Rectal smooth muscle tissue (tissue), 1 donor: ENCODE measurements at regions not wholly inside any gene's neighbourhood (a gene's known extent, or its start where the extent isn't known, plus 50 kb on each side); places are given as distances from the start of the nearest gene placed in this dataset.

Experiments
- H3K27ac ChIP-seq: one replicate; pipeline ENCODE4 v1.7.0; 2013; ENCODE audit warnings: low read depth, low read length, inconsistent platforms
- H3K27me3 ChIP-seq: one replicate; pipeline ENCODE4 v1.7.0; 2013; ENCODE audit warnings: low read length; ENCODE audit not compliant: control insufficient read depth, insufficient read depth
- H3K36me3 ChIP-seq: one replicate; pipeline ENCODE4 v1.7.0; 2013; ENCODE audit warnings: low read length; ENCODE audit not compliant: control insufficient read depth, insufficient read depth
- H3K4me1 ChIP-seq: one replicate; pipeline ENCODE4 v1.7.0; 2013; ENCODE audit warnings: low read length; ENCODE audit not compliant: control insufficient read depth, insufficient read depth
- H3K4me3 ChIP-seq: one replicate; pipeline ENCODE4 v1.7.0; 2013; ENCODE audit warnings: low read length
- H3K9ac ChIP-seq: one replicate; pipeline ENCODE4 v1.7.0; 2013; ENCODE audit warnings: low read length

DNA sequence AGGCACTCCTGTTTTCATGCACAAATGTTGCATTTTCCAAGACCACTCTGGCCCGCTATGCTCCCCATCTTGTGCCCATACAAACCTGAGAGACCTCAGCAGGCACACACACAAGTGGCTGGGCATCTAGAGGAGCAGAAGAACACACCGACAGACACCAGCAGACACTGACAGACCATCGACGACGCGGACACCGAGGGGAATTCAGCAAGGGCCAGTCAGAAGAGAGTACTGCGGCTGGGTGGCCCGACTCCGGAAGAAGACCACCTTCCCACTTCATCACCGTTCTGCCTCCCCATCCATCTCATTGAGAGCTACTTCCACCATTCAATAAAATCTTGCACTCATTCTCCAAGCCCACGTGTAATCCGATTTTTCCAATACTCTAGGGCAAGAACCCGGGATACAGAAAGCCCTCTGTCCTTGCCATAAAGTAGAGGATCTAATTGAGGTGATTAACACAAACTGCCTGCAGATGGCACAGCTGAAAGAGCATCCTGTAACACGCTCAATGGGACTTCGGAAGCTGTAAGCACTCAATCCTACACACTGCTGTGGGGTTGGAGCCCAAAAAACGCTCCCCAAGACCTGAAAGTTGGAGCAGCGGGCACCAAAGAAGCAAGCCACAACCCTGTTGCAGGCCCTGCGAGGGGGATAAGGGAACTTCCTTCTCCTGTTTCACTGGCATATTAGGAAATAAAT lies 780.9 kb downstream of the ARAP2 start:
- Histone ChIP-seq H3K27ac (no peak overlapping the region), H3K4me3 (no peak overlapping the region), H3K4me1 (no peaks in the 10 kb centered on the region), H3K9ac (no peak overlapping the region), H3K27me3 (no peaks in the 10 kb centered on the region), H3K36me3 (no peaks in the 10 kb centered on the region)

GRCh38 chr4:35464964-35465528 lies 779.3 kb downstream of the ARAP2 start:
- Histone ChIP-seq H3K36me3 (no peaks in the 10 kb centered on the region), H3K27ac (no peak overlapping the region), H3K9ac (no peak overlapping the region), H3K27me3 (no peaks in the 10 kb centered on the region), H3K4me1 (no peaks in the 10 kb centered on the region), H3K4me3 (no peak overlapping the region)

DNA sequence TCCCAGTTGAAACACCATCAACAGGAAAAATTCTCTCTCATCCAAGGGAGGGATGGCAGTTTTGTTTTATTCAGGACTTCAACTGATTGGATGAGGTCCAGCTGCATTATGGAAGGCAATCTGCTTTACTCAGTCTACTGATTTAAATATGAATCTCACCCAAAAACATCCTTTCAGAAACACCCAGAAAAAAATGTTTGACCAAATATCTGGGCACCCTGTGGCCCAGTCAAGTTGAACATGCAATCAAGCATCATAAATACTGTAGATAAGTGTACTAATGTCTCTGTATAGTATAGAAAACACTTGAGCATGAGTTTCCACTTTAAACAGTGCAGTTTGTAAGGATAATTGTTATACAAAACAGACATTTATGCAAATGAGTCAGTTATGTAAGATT lies 753.2 kb downstream of the ARAP2 start:
- Histone ChIP-seq H3K4me3 (no peak overlapping the region), H3K27ac (no peak overlapping the region), H3K27me3 (no peaks in the 10 kb centered on the region), H3K4me1 (no peaks in the 10 kb centered on the region), H3K9ac (no peak overlapping the region), H3K36me3 (no peaks in the 10 kb centered on the region)

DNA sequence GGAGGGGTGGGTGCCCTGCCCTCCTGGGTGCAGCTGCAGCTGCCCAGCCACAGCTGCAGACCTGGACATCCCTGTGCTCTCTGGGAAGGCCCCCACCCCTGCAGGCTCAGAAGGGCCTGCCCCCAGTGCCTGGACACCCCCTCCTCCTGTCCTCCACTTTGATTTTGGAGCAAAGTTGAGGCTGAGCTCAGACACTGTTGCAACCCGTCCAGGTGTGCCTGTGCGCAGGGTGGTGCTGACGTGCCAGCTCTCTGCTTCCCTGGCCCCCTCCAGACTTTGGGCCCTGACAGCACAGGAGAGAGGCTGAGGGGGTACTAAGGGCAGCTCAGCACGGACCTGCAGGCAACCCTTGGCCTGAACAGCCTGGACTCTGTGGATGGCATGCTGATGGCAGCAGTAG lies 750.3 kb downstream of the ARAP2 start:
- H3K27me3 ChIP-seq: no peaks in the 10 kb centered on the region
- H3K4me3 ChIP-seq: no peak overlapping the region
- H3K36me3 ChIP-seq: no peaks in the 10 kb centered on the region
- no peaks in the 10 kb centered on the region for H3K4me1 ChIP-seq
- no peak overlapping the region for H3K27ac ChIP-seq
- H3K9ac ChIP-seq: no peak overlapping the region

GRCh38 chr4:35494955-35495354 lies 749.4 kb downstream of the ARAP2 start:
- Histone ChIP-seq H3K36me3 (no peaks in the 10 kb centered on the region), H3K27ac (no peak overlapping the region), H3K27me3 (no peaks in the 10 kb centered on the region), H3K9ac (no peak overlapping the region), H3K4me3 (no peak overlapping the region), H3K4me1 (no peaks in the 10 kb centered on the region)

GRCh38 chr4:35500812-35501211 lies 743.5 kb downstream of the ARAP2 start:
- Histone ChIP-seq H3K9ac (no peak overlapping the region), H3K4me1 (no peaks in the 10 kb centered on the region), H3K27ac (no peak overlapping the region), H3K4me3 (no peak overlapping the region), H3K27me3 (no peaks in the 10 kb centered on the region), H3K36me3 (no peaks in the 10 kb centered on the region)

DNA sequence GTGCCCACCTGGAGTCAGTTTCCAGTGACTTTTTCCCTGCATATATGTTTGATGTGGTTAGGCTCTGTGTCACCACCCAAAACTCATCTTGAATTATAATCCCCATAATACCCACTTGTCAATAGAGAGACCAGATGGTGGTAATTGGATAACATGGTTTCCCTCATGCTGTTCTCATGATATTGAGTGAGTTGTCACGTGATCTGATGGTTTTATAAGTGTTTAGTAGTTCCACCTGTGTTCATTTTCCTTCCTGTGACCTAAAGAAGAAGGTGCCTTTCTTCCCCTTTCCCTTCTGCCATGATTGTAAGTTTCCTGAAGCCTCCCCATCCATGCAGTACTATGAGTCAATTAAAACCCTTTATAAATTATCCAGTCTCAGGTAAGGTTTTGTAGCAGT lies 740.9 kb downstream of the ARAP2 start:
- Histone ChIP-seq H3K4me3 (no peak overlapping the region), H3K27ac (no peak overlapping the region), H3K27me3 (no peaks in the 10 kb centered on the region), H3K36me3 (no peaks in the 10 kb centered on the region), H3K9ac (no peak overlapping the region), H3K4me1 (no peaks in the 10 kb centered on the region)

GRCh38 chr4:35506161-35506560 lies 738.2 kb downstream of the ARAP2 start:
- Histone ChIP-seq H3K27ac (no peak overlapping the region), H3K9ac (no peak overlapping the region), H3K36me3 (no peaks in the 10 kb centered on the region)

GRCh38 chr4:35511851-35512250 lies 732.5 kb downstream of the ARAP2 start:
- H3K4me3 ChIP-seq: no peak overlapping the region
- no peaks in the 10 kb centered on the region for H3K27me3 ChIP-seq
- no peak overlapping the region for H3K27ac ChIP-seq
- H3K9ac ChIP-seq: no peak overlapping the region
- H3K36me3 ChIP-seq: no peaks in the 10 kb centered on the region
- no peaks in the 10 kb centered on the region for H3K4me1 ChIP-seq

More at GRCh38 chr4:35506161-35506560, 738.2 kb downstream of the ARAP2 start:
- no peaks in the 10 kb centered on the region for H3K4me1 ChIP-seq
- H3K27me3 ChIP-seq: no peaks in the 10 kb centered on the region
- H3K4me3 ChIP-seq: no peak overlapping the region

GRCh38 chr4:35516102-35516501 lies 728.2 kb downstream of the ARAP2 start:
- no peaks in the 10 kb centered on the region for H3K36me3 ChIP-seq
- no peaks in the 10 kb centered on the region for H3K27me3 ChIP-seq

DNA sequence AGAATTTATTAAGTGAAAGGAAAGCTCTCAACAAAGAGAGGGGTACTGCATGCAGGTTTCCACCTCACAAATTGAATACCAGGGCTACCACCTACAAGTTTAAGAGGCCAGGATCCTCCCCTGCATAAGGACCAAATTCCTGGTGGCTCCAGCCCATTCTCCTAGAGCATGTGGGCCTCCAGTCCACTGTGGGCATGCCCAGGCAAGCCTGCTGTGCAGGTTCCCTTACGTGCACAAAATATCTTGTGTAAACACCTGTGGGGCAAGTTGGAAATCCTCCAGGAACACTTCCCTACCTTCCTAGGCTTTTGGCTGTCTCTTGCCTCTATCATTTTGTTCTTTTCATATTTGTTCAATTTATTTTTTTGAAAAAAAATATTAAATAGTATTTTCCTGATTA lies 724.3 kb downstream of the ARAP2 start:
- H3K36me3 ChIP-seq: no peaks in the 10 kb centered on the region

More at GRCh38 chr4:35516102-35516501, 728.2 kb downstream of the ARAP2 start:
- Histone ChIP-seq H3K9ac (no peak overlapping the region), H3K4me3 (no peak overlapping the region), H3K4me1 (no peaks in the 10 kb centered on the region), H3K27ac (no peak overlapping the region)

GRCh38 chr4:35521682-35522081 lies 722.6 kb downstream of the ARAP2 start:
- H3K9ac ChIP-seq: no peak overlapping the region
- no peaks in the 10 kb centered on the region for H3K4me1 ChIP-seq
- H3K4me3 ChIP-seq: no peak overlapping the region
- H3K27ac ChIP-seq: no peak overlapping the region
- H3K36me3 ChIP-seq: no peaks in the 10 kb centered on the region
- no peaks in the 10 kb centered on the region for H3K27me3 ChIP-seq

More for the DNA sequence above, 724.3 kb downstream of the ARAP2 start:
- Histone ChIP-seq H3K27ac (no peak overlapping the region), H3K4me3 (no peak overlapping the region), H3K4me1 (no peaks in the 10 kb centered on the region), H3K9ac (no peak overlapping the region), H3K27me3 (no peaks in the 10 kb centered on the region)
